GM23338 (cell line): ENCODE measurements at regions not wholly inside any gene's neighbourhood (a gene's known extent, or its start where the extent isn't known, plus 50 kb on each side); places are given as distances from the start of the nearest gene placed in this dataset.

Experiments
- CTCF ChIP-seq, 2 experiments: fragments of 200-600 bp in 1 of 2; sonication (generic) in 1 of 2; conservative IDR thresholded peaks; 2 replicates each; pipeline versions ENCODE4 v1.5.1 to v1.6.1; 2016 to 2017; ENCODE audit warnings: antibody characterized with exemption in 2 of 2, low read depth in 2 of 2, mild to moderate bottlenecking in 2 of 2, moderate library complexity in 1 of 2
- ETS1 ChIP-seq: IDR thresholded peaks from 2 replicates; pipeline ENCODE4 v1.6.1; 2016; ENCODE audit warnings: antibody characterized with exemption
- EZH2 ChIP-seq: fragments of 200-600 bp; sonication (generic); IDR thresholded peaks from one replicate; pipeline ENCODE4 v1.8.0; 2017; ENCODE audit warnings: antibody characterized with exemption, mild to moderate bottlenecking, low read depth; ENCODE audit not compliant: unreplicated experiment
- EZH2phosphoT487 ChIP-seq: fragments of 200-600 bp; sonication (generic); IDR thresholded peaks from one replicate; pipeline ENCODE4 v1.8.1; 2018; ENCODE audit warnings: antibody characterized with exemption; ENCODE audit not compliant: unreplicated experiment
- POLR2AphosphoS5 ChIP-seq: IDR thresholded peaks from 2 replicates; pipeline ENCODE4 v1.6.1; 2016; ENCODE audit warnings: antibody characterized with exemption, low read depth
- REST ChIP-seq: IDR thresholded peaks from one replicate; pipeline ENCODE4 v1.6.1; 2018; ENCODE audit warnings: antibody characterized with exemption; ENCODE audit not compliant: unreplicated experiment
- STAT1 ChIP-seq: IDR thresholded peaks from one replicate; pipeline ENCODE4 v1.6.1; 2016; ENCODE audit warnings: antibody characterized with exemption; ENCODE audit not compliant: unreplicated experiment
- ZNF331 ChIP-seq: fragments of 250-450 bp; sonication (Bioruptor Pico); IDR thresholded peaks from 2 replicates; pipeline ENCODE4 v1.5.0; 2020; ENCODE audit warnings: low read depth, mild to moderate bottlenecking, moderate library complexity

- TF ChIP-seq CTCF (conservative IDR thresholded peaks at IDR 0.05; ENCODE audit: low read depth in 2 of 2), result no peak
- TF ChIP-seq REST, result no peak
- no peak for TF ChIP-seq EZH2
- no peak for TF ChIP-seq POLR2AphosphoS5
- TF ChIP-seq EZH2phosphoT487, result no peak
- no peak for TF ChIP-seq ZNF331 (CRISPR knock-in tag)
- no peak for TF ChIP-seq ETS1
- TF ChIP-seq STAT1, result no peak
These were observed 281.5 kb upstream of the GRIA1 start for GRCh38 chr5:153209016-153209415.
